ENCODE measurements at regions not wholly inside any gene's neighbourhood (a gene's known extent, or its start where the extent isn't known, plus 50 kb on each side); places are given as distances from the start of the nearest gene placed in this dataset.

DNA sequence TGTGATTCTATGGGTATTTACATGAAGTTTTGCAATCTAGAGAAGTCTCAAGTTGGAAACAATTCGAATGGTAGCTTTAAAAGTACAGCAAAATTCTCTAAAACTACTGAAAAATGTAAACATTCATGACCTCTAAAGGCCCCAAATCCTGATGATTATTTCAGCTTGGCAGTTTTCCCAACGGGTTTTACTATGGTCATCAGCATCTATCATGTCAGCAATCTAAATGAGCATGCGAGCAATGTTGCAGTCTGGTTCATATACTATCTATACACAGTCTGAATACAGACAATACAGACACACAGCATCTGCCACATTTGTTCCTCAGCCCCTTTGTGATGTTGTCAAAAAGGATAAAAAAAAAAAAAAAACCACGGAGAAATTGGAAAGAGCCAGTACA, 790.3 kb upstream of the HTR2C start:
- Mint-ChIP-seq H3K27ac (no peak overlapping the region), H3K36me3 (ENCODE audit: low read depth) (peaks cover 15% of the 10 kb centered on the region; the same call in 2 of the 3 replicates), H3K4me3 (no peak overlapping the region), H3K4me1 (peaks cover 5% of the 10 kb centered on the region; the same call in 2 of the 3 replicates), H3K27me3 (ENCODE audit: insufficient read depth, low read depth, poor library complexity) (no peaks in the 10 kb centered on the region), H3K9me3 (peaks cover 7% of the 10 kb centered on the region)
- Histone ChIP-seq H3K4me2 (no peak overlapping the region), H3K4me3 (no peak overlapping the region), H3K36me3 (ENCODE audit: insufficient read depth) (no peaks in the 10 kb centered on the region), H3K4me1 (ENCODE audit: insufficient read depth) (0 out of 2 replicates have a peak, but pooled peaks cover 4% of the 10 kb centered on the region), H3K9me2 (ENCODE audit: insufficient read depth) (no peaks in the 10 kb centered on the region), H3K27ac (ENCODE audit: low read depth) (no peak overlapping the region), H3K27me3 (ENCODE audit: insufficient read depth) (no peaks in the 10 kb centered on the region), H3K79me2 (replicated peaks; ENCODE audit: insufficient read depth) (no peaks in the 10 kb centered on the region), H3F3A (replicated peaks; ENCODE audit: low read depth) (no peaks in the 10 kb centered on the region), H2AFZ (no peak overlapping the region), H4K20me1 (replicated peaks; ENCODE audit: insufficient read depth) (no peaks in the 10 kb centered on the region)
- TF ChIP-seq EZH2 (IDR thresholded peaks at IDR 0.05; ENCODE audit: low read depth, unreplicated experiment) = no peak
- no peak for ATAC-seq
- no peak for DNase-seq (ENCODE audit: low spot score)

GRCh38 chrX:113790987-113791386, 792.9 kb upstream of the HTR2C start:
- no peak for DNase-seq (ENCODE audit: low spot score)
- Histone ChIP-seq H3K36me3 (ENCODE audit: insufficient read depth) (no peaks in the 10 kb centered on the region), H3K79me2 (replicated peaks; ENCODE audit: insufficient read depth) (no peaks in the 10 kb centered on the region), H3K27me3 (ENCODE audit: insufficient read depth) (no peaks in the 10 kb centered on the region), H3K9me2 (ENCODE audit: insufficient read depth) (no peaks in the 10 kb centered on the region), H3K4me2 (no peak overlapping the region), H3F3A (replicated peaks; ENCODE audit: low read depth) (no peaks in the 10 kb centered on the region), H2AFZ (no peak overlapping the region), H3K4me1 (ENCODE audit: insufficient read depth) (peaks cover 12% of the 10 kb centered on the region), H3K27ac (ENCODE audit: low read depth) (no peak overlapping the region), H3K4me3 (no peak overlapping the region), H4K20me1 (replicated peaks; ENCODE audit: insufficient read depth) (no peaks in the 10 kb centered on the region)
- H3K36me3 Mint-ChIP-seq (ENCODE audit: low read depth) = peaks cover 5% of the 10 kb centered on the region; the same call in 2 of the 3 replicates
- ATAC-seq = no peak
- peaks cover 3% of the 10 kb centered on the region for H3K9me3 Mint-ChIP-seq
- no peak overlapping the region for H3K4me3 Mint-ChIP-seq
- H3K27ac Mint-ChIP-seq = no peak overlapping the region
- no peaks in the 10 kb centered on the region for H3K27me3 Mint-ChIP-seq (ENCODE audit: insufficient read depth, low read depth, poor library complexity)
- H3K4me1 Mint-ChIP-seq = peaks cover 7% of the 10 kb centered on the region; the same call in 2 of the 3 replicates
- no peak for TF ChIP-seq CREB1 (CRISPR knock-in tag; IDR thresholded peaks at IDR 0.05; ENCODE audit: low read depth)
- TF ChIP-seq POLR2AphosphoS5 (IDR thresholded peaks at IDR 0.05; ENCODE audit: low read depth) = no peak
- no peak for TF ChIP-seq JUNB (IDR thresholded peaks at IDR 0.05; ENCODE audit: unreplicated experiment)
- TF ChIP-seq, protein P1, sequence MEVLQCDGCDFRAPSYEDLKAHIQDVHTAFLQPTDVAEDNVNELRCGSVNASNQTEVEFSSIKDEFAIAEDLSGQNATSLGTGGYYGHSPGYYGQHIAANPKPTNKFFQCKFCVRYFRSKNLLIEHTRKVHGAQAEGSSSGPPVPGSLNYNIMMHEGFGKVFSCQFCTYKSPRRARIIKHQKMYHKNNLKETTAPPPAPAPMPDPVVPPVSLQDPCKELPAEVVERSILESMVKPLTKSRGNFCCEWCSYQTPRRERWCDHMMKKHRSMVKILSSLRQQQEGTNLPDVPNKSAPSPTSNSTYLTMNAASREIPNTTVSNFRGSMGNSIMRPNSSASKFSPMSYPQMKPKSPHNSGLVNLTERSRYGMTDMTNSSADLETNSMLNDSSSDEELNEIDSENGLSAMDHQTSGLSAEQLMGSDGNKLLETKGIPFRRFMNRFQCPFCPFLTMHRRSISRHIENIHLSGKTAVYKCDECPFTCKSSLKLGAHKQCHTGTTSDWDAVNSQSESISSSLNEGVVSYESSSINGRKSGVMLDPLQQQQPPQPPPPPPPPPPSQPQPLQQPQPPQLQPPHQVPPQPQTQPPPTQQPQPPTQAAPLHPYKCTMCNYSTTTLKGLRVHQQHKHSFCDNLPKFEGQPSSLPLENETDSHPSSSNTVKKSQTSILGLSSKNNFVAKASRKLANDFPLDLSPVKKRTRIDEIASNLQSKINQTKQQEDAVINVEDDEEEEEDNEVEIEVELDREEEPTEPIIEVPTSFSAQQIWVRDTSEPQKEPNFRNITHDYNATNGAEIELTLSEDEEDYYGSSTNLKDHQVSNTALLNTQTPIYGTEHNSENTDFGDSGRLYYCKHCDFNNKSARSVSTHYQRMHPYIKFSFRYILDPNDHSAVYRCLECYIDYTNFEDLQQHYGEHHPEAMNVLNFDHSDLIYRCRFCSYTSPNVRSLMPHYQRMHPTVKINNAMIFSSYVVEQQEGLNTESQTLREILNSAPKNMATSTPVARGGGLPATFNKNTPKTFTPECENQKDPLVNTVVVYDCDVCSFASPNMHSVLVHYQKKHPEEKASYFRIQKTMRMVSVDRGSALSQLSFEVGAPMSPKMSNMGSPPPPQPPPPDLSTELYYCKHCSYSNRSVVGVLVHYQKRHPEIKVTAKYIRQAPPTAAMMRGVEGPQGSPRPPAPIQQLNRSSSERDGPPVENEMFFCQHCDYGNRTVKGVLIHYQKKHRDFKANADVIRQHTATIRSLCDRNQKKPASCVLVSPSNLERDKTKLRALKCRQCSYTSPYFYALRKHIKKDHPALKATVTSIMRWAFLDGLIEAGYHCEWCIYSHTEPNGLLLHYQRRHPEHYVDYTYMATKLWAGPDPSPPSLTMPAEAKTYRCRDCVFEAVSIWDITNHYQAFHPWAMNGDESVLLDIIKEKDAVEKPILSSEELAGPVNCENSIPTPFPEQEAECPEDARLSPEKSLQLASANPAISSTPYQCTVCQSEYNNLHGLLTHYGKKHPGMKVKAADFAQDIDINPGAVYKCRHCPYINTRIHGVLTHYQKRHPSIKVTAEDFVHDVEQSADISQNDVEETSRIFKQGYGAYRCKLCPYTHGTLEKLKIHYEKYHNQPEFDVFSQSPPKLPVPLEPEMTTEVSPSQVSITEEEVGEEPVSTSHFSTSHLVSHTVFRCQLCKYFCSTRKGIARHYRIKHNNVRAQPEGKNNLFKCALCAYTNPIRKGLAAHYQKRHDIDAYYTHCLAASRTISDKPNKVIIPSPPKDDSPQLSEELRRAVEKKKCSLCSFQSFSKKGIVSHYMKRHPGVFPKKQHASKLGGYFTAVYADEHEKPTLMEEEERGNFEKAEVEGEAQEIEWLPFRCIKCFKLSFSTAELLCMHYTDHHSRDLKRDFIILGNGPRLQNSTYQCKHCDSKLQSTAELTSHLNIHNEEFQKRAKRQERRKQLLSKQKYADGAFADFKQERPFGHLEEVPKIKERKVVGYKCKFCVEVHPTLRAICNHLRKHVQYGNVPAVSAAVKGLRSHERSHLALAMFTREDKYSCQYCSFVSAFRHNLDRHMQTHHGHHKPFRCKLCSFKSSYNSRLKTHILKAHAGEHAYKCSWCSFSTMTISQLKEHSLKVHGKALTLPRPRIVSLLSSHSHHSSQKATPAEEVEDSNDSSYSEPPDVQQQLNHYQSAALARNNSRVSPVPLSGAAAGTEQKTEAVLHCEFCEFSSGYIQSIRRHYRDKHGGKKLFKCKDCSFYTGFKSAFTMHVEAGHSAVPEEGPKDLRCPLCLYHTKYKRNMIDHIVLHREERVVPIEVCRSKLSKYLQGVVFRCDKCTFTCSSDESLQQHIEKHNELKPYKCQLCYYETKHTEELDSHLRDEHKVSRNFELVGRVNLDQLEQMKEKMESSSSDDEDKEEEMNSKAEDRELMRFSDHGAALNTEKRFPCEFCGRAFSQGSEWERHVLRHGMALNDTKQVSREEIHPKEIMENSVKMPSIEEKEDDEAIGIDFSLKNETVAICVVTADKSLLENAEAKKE (CRISPR knock-in tag; IDR thresholded peaks at IDR 0.05) = no peak
- TF ChIP-seq NANOG (IDR thresholded peaks at IDR 0.05; ENCODE audit: borderline replicate concordance) = no peak
- TF ChIP-seq, protein P2, sequence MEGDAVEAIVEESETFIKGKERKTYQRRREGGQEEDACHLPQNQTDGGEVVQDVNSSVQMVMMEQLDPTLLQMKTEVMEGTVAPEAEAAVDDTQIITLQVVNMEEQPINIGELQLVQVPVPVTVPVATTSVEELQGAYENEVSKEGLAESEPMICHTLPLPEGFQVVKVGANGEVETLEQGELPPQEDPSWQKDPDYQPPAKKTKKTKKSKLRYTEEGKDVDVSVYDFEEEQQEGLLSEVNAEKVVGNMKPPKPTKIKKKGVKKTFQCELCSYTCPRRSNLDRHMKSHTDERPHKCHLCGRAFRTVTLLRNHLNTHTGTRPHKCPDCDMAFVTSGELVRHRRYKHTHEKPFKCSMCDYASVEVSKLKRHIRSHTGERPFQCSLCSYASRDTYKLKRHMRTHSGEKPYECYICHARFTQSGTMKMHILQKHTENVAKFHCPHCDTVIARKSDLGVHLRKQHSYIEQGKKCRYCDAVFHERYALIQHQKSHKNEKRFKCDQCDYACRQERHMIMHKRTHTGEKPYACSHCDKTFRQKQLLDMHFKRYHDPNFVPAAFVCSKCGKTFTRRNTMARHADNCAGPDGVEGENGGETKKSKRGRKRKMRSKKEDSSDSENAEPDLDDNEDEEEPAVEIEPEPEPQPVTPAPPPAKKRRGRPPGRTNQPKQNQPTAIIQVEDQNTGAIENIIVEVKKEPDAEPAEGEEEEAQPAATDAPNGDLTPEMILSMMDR (conservative IDR thresholded peaks at IDR 0.05; ENCODE audit: low read depth in 2 of 2) = no peak
- TF ChIP-seq EZH2 (IDR thresholded peaks at IDR 0.05; ENCODE audit: low read depth, unreplicated experiment) = no peak
- no peak for TF ChIP-seq ZNF114 (CRISPR knock-in tag; IDR thresholded peaks at IDR 0.05)
- no peak for TF ChIP-seq REST (IDR thresholded peaks at IDR 0.05; ENCODE audit: unreplicated experiment)
- TF ChIP-seq EZH2phosphoT487 (IDR thresholded peaks at IDR 0.05; ENCODE audit: unreplicated experiment) = no peak

Measured in GM23338 (cell line).